ENCODE measurements at regions not wholly inside any gene's neighbourhood (a gene's known extent, or its start where the extent isn't known, plus 50 kb on each side); places are given as distances from the start of the nearest gene placed in this dataset.

- H3K27ac ChIP-seq (ENCODE audit: insufficient read length, low read depth, low read length) = no peak overlapping the region
- H3K4me2 ChIP-seq (ENCODE audit: insufficient read depth, insufficient read length, low read length) = no peak overlapping the region
- no peak overlapping the region for H2BK120ac ChIP-seq (ENCODE audit: low read depth, low read length, poor library complexity, severe bottlenecking)
- H3K9me3 Mint-ChIP-seq = no peaks in the 10 kb centered on the region; a peak in 1 of 5 replicates
- H3K23ac ChIP-seq (ENCODE audit: insufficient read length, low read depth, low read length) = no peak overlapping the region
- no peaks in the 10 kb centered on the region for H3K9me3 ChIP-seq (ENCODE audit: control insufficient read depth, low read depth, low read length)
- no peaks in the 10 kb centered on the region for H3K79me1 ChIP-seq (ENCODE audit: insufficient read depth, low read depth, low read length, poor library complexity, severe bottlenecking)
- H4K8ac ChIP-seq (replicated peaks; ENCODE audit: insufficient read length, low read depth, low read length) = no peak overlapping the region
- no peak overlapping the region for H4K91ac ChIP-seq (ENCODE audit: insufficient read length, low read depth, low read length)
- H2AFZ ChIP-seq (ENCODE audit: low read length) = no peak overlapping the region
- no peak overlapping the region for H2BK5ac ChIP-seq (ENCODE audit: insufficient read length, low read length)
- no peak overlapping the region for H2BK20ac ChIP-seq (ENCODE audit: low read depth, low read length, poor library complexity, severe bottlenecking)
- H2BK15ac ChIP-seq (ENCODE audit: low read depth, low read length) = no peak overlapping the region
- H3K79me2 ChIP-seq (ENCODE audit: insufficient read depth, low read length) = no peaks in the 10 kb centered on the region
- no peaks in the 10 kb centered on the region for H3K23me2 ChIP-seq (ENCODE audit: insufficient read length, low read depth, low read length, poor library complexity, severe bottlenecking)
- H3K27me3 ChIP-seq (ENCODE audit: insufficient read depth, low read length) = no peaks in the 10 kb centered on the region
- H3K36me3 Mint-ChIP-seq (ENCODE audit: insufficient read depth in 1 of 3, low read depth in 3 of 3) = no peaks in the 10 kb centered on the region
- H3K56ac ChIP-seq (ENCODE audit: insufficient read length, low read depth, low read length) = no peak overlapping the region
- WGBS (ENCODE audit: extremely low coverage, insufficient read length, low lambda C conversion rate) = no CpG with 5 or more reads among the region's 4 CpGs
- no peak overlapping the region for H3K14ac ChIP-seq (ENCODE audit: insufficient read depth, low read length)
- peak overlapping the region in 1 of 3 experiments; percentile 82; a peak in 3 of 7 replicates for H3K27ac Mint-ChIP-seq
- H3K4ac ChIP-seq (ENCODE audit: low read depth, low read length) = no peak overlapping the region
- H4K5ac ChIP-seq (ENCODE audit: insufficient read length, low read depth, low read length) = no peak overlapping the region
- H2AK5ac ChIP-seq (ENCODE audit: insufficient read length, low read length) = no peak overlapping the region
- no peak overlapping the region for H3K18ac ChIP-seq (ENCODE audit: insufficient read length, low read depth, low read length)
- TF ChIP-seq, protein P1, sequence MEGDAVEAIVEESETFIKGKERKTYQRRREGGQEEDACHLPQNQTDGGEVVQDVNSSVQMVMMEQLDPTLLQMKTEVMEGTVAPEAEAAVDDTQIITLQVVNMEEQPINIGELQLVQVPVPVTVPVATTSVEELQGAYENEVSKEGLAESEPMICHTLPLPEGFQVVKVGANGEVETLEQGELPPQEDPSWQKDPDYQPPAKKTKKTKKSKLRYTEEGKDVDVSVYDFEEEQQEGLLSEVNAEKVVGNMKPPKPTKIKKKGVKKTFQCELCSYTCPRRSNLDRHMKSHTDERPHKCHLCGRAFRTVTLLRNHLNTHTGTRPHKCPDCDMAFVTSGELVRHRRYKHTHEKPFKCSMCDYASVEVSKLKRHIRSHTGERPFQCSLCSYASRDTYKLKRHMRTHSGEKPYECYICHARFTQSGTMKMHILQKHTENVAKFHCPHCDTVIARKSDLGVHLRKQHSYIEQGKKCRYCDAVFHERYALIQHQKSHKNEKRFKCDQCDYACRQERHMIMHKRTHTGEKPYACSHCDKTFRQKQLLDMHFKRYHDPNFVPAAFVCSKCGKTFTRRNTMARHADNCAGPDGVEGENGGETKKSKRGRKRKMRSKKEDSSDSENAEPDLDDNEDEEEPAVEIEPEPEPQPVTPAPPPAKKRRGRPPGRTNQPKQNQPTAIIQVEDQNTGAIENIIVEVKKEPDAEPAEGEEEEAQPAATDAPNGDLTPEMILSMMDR (conservative IDR thresholded peaks at IDR 0.05) = no peak
- peaks cover 3% of the 10 kb centered on the region; the same call in 1 of the 2 replicates for H3K4me1 ChIP-seq (ENCODE audit: insufficient read depth, low read length)
- H3K27me3 Mint-ChIP-seq (ENCODE audit: low read depth) = no peaks in the 10 kb centered on the region
- DNase-seq = no peak
- peaks cover 8 to 12% of the 10 kb centered on the region in 2 experiments for H3K4me1 Mint-ChIP-seq
- H3K4me3 Mint-ChIP-seq = no peak overlapping the region
- H2BK12ac ChIP-seq (ENCODE audit: insufficient read length, low read depth, low read length) = no peak overlapping the region
- H3K9ac ChIP-seq (ENCODE audit: extremely low read depth, insufficient read length, low read length) = no peak overlapping the region
- no peak overlapping the region for H3T11ph ChIP-seq (ENCODE audit: low read length)
- H4K20me1 ChIP-seq (ENCODE audit: control insufficient read depth, insufficient read depth, insufficient read length) = no peaks in the 10 kb centered on the region
These were observed 71.3 kb upstream of the ACVR2A start for GRCh38 chr2:147773479-147773878.
